Mesenchymal stem cell (in vitro differentiated cells and primary cell): ENCODE measurements at regions not wholly inside any gene's neighbourhood (a gene's known extent, or its start where the extent isn't known, plus 50 kb on each side); places are given as distances from the start of the nearest gene placed in this dataset.

Source experiments
- DNase-seq: peaks from one replicate; pipeline ENCODE4 v3.0.0-alpha.2; 2013
- H2AFZ ChIP-seq: one replicate; pipeline ENCODE4 v1.6.1; 2013; ENCODE audit warnings: low read depth, mild to moderate bottlenecking, control low read depth, inconsistent platforms, low read length, moderate library complexity
- H2AK5ac ChIP-seq: 2 replicates; pipeline ENCODE4 v1.6.1; 2013; ENCODE audit warnings: low read length, moderate library complexity, mild to moderate bottlenecking, inconsistent platforms; ENCODE audit not compliant: severe bottlenecking
- H2BK120ac ChIP-seq: one replicate; pipeline ENCODE4 v1.6.1; 2013; ENCODE audit warnings: low read depth, mild to moderate bottlenecking, inconsistent platforms, low read length, moderate library complexity
- H2BK12ac ChIP-seq, 2 experiments: one replicate each; pipeline ENCODE4 v1.6.1; 2013; ENCODE audit warnings: inconsistent platforms in 2 of 2, low read length in 2 of 2, mild to moderate bottlenecking in 2 of 2, moderate library complexity in 2 of 2, control low read depth in 1 of 2
- H2BK15ac ChIP-seq: one replicate; pipeline ENCODE4 v1.6.1; 2013; ENCODE audit warnings: mild to moderate bottlenecking, low read depth, inconsistent platforms; ENCODE audit not compliant: poor library complexity, severe bottlenecking
- H2BK5ac ChIP-seq: 2 replicates; pipeline ENCODE4 v1.6.1; 2013; ENCODE audit warnings: low read depth, mild to moderate bottlenecking, low read length, control low read depth, inconsistent platforms; ENCODE audit not compliant: poor library complexity, severe bottlenecking
- H3K14ac ChIP-seq, 2 experiments: one replicate each; pipeline ENCODE4 v1.6.1; 2013; ENCODE audit warnings: inconsistent platforms in 2 of 2, low read length in 2 of 2, control low read depth in 1 of 2, mild to moderate bottlenecking in 1 of 2, moderate library complexity in 1 of 2
- H3K18ac ChIP-seq, 2 experiments: one replicate each; pipeline ENCODE4 v1.6.1; 2013; ENCODE audit warnings: inconsistent platforms in 2 of 2, low read length in 2 of 2, control low read depth in 1 of 2, low read depth in 1 of 2, mild to moderate bottlenecking in 1 of 2
- H3K23ac ChIP-seq, 2 experiments: one replicate each; pipeline ENCODE4 v1.6.1; 2013; ENCODE audit warnings: inconsistent platforms in 2 of 2, low read length in 2 of 2, mild to moderate bottlenecking in 2 of 2, moderate library complexity in 2 of 2, control low read depth in 1 of 2
- H3K27ac ChIP-seq: 2 replicates; pipeline ENCODE4 v1.5.1; 2013; ENCODE audit warnings: mild to moderate bottlenecking, moderate library complexity, low read length, control low read depth, inconsistent platforms; ENCODE audit not compliant: poor library complexity, severe bottlenecking
- H3K27me3 ChIP-seq, 2 experiments: 2 replicates each; pipeline versions ENCODE4 v1.6.1 to v1.7.0; 2013; ENCODE audit warnings: low read length in 2 of 2, mild to moderate bottlenecking in 2 of 2, moderate library complexity in 2 of 2, control low read depth in 1 of 2, inconsistent platforms in 1 of 2; ENCODE audit not compliant: control insufficient read depth in 1 of 2, insufficient read depth in 1 of 2
- H3K36me3 ChIP-seq, 2 experiments: 2 replicates each; pipeline versions ENCODE4 v1.6.1 to v1.7.0; 2013; ENCODE audit warnings: low read length in 2 of 2, control low read depth in 1 of 2, inconsistent platforms in 1 of 2, low read depth in 1 of 2, mild to moderate bottlenecking in 1 of 2; ENCODE audit not compliant: insufficient read depth in 2 of 2, control insufficient read depth in 1 of 2
- H3K4ac ChIP-seq, 2 experiments: one replicate each; pipeline ENCODE4 v1.6.1; 2013; ENCODE audit warnings: inconsistent platforms in 2 of 2, low read length in 2 of 2, mild to moderate bottlenecking in 2 of 2, moderate library complexity in 2 of 2, control low read depth in 1 of 2, low read depth in 1 of 2
- H3K4me1 ChIP-seq: 2 replicates; pipeline ENCODE4 v1.6.1; 2013; ENCODE audit warnings: low read depth, low read length, control low read depth; ENCODE audit not compliant: control insufficient read depth, insufficient read depth
- H3K4me2 ChIP-seq: 2 replicates; pipeline ENCODE4 v1.6.1; 2013; ENCODE audit warnings: low read length, mild to moderate bottlenecking, inconsistent platforms; ENCODE audit not compliant: poor library complexity, severe bottlenecking
- H3K4me3 ChIP-seq, 2 experiments: 2 replicates each; pipeline versions ENCODE4 v1.5.1 to v1.7.0; 2013; ENCODE audit warnings: low read length in 2 of 2, mild to moderate bottlenecking in 2 of 2, control low read depth in 1 of 2, low read depth in 1 of 2; ENCODE audit not compliant: insufficient read depth in 1 of 2
- H3K79me1 ChIP-seq: replicated peaks from 2 replicates; pipeline ENCODE4 v1.6.1; 2013; ENCODE audit warnings: mild to moderate bottlenecking, control low read depth, low read length, inconsistent platforms; ENCODE audit not compliant: poor library complexity, severe bottlenecking
- H3K9ac ChIP-seq: 2 replicates; pipeline ENCODE4 v1.7.0; 2013; ENCODE audit warnings: mild to moderate bottlenecking, low read length, moderate library complexity
- H3K9me3 ChIP-seq: 2 replicates; pipeline ENCODE4 v1.7.0; 2013; ENCODE audit warnings: mild to moderate bottlenecking, low read length; ENCODE audit not compliant: control insufficient read depth
- H4K8ac ChIP-seq: one replicate; pipeline ENCODE4 v1.6.1; 2013; ENCODE audit warnings: inconsistent platforms, mild to moderate bottlenecking, low read length, moderate library complexity
- H4K91ac ChIP-seq: one replicate; pipeline ENCODE4 v1.6.1; 2013; ENCODE audit warnings: mild to moderate bottlenecking, low read length, inconsistent platforms
- WGBS: methylation state at CpG from one replicate; pipeline ENCODE4 v1.1.7; 2013; ENCODE audit warnings: mixed read lengths; 5-methylcytosine and 5-hydroxymethylcytosine counted together

- 46% methylated on average over 2 of the region's 2 CpGs for WGBS
- Histone ChIP-seq H3K36me3 (no peaks in the 10 kb centered on the region), H3K9me3 (no peaks in the 10 kb centered on the region), H3K27ac (no peak overlapping the region), H3K23ac (no peak overlapping the region), H2BK12ac (no peak overlapping the region), H2BK5ac (no peak overlapping the region), H2AFZ (no peak overlapping the region), H2AK5ac (no peak overlapping the region), H3K4me2 (no peak overlapping the region), H3K4me1 (no peaks in the 10 kb centered on the region), H3K9ac (no peak overlapping the region), H3K4ac (no peak overlapping the region), H4K91ac (no peak overlapping the region), H3K4me3 (no peak overlapping the region), H2BK120ac (no peak overlapping the region), H2BK15ac (no peak overlapping the region), H3K14ac (no peak overlapping the region), H3K27me3 (no peaks in the 10 kb centered on the region), H3K79me1 (no peaks in the 10 kb centered on the region), H4K8ac (no peak overlapping the region), H3K18ac (no peak overlapping the region)
- DNase-seq = no peak
These were observed 175.2 kb upstream of the GRIN2B start for GRCh38 chr12:14156606-14157005.

DNA sequence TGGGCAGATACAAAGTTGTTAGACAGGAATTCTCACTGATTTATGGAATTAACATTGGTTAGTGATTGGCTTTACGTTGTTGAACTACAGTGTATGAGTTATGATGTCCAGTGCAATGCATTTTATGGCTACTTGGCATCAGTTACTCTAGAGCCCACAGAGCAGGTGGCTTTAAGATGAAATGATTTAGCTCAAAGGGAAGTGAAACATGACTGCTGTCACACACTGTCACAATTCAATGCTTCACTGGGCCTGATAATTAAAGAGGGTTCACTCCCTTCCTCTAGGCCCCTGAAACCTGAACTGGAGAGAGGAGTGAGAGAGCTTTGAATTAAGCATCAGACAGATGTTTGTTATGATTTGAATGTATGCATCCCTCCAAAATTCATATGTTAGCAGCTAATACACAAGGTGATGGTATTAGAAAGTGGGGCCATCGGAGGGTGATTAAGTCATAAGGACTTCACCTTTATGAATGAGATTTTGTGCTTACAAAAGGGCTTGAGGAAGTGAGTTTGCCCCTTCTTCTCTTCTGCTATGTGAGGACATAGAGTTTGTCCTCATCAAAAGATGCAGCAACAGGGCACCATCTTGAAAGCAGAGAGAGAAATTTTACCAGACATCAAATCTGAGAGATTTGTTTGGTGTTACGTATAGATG lies 175.8 kb upstream of the GRIN2B start:
- WGBS = 85% methylated on average over 3 of the region's 3 CpGs
- Histone ChIP-seq H4K91ac (no peak overlapping the region), H3K9ac (no peak overlapping the region), H2BK5ac (no peak overlapping the region), H3K27me3 (no peaks in the 10 kb centered on the region), H2AK5ac (no peak overlapping the region), H3K27ac (no peak overlapping the region), H2BK120ac (no peak overlapping the region), H3K14ac (no peak overlapping the region), H2BK12ac (no peak overlapping the region), H3K23ac (no peak overlapping the region), H3K9me3 (no peaks in the 10 kb centered on the region), H3K18ac (no peak overlapping the region), H3K4me2 (no peak overlapping the region), H2BK15ac (no peak overlapping the region), H3K36me3 (no peaks in the 10 kb centered on the region), H3K4me3 (no peak overlapping the region), H4K8ac (no peak overlapping the region), H2AFZ (no peak overlapping the region), H3K79me1 (no peaks in the 10 kb centered on the region), H3K4ac (no peak overlapping the region), H3K4me1 (no peaks in the 10 kb centered on the region)
- DNase-seq = no peak

DNA sequence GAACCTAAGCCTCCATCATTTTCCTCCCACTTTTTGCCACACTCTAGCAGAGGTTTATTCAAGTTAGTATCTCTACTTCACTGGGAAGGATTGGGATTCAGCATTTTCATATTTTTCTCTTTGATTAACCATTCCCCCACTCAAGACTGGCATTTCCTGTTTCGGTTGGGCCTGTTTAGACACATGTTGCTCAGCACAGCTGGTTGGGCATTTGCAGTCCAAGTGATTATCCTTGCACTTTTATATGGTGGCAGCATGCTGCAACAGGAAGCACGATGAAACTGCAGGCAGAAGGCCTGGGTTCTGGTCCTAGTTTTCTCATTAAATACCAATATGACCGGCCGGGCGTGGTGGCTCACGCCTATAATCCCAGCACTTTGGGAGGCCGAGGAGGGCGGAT lies 182.9 kb upstream of the GRIN2B start:
- Histone ChIP-seq H4K91ac (no peak overlapping the region), H3K27ac (no peak overlapping the region), H3K4me2 (no peak overlapping the region), H2BK12ac (no peak overlapping the region), H3K27me3 (no peaks in the 10 kb centered on the region), H4K8ac (no peak overlapping the region), H3K36me3 (no peaks in the 10 kb centered on the region), H2BK5ac (no peak overlapping the region), H3K23ac (no peak overlapping the region), H3K4me3 (no peak overlapping the region), H2BK120ac (no peak overlapping the region), H3K79me1 (no peaks in the 10 kb centered on the region), H3K4me1 (no peaks in the 10 kb centered on the region), H2AK5ac (no peak overlapping the region), H3K9ac (no peak overlapping the region), H3K4ac (no peak overlapping the region), H3K18ac (no peak overlapping the region), H2AFZ (no peak overlapping the region), H3K14ac (no peak overlapping the region), H3K9me3 (no peaks in the 10 kb centered on the region), H2BK15ac (no peak overlapping the region)
- 90% methylated on average over 8 of the region's 8 CpGs for WGBS
- DNase-seq = no peak

GRCh38 chr12:14167005-14167628 lies 185.7 kb upstream of the GRIN2B start:
- Histone ChIP-seq H3K14ac (no peak overlapping the region), H2BK120ac (no peak overlapping the region), H3K4ac (no peak overlapping the region), H3K9ac (no peak overlapping the region), H3K27me3 (no peaks in the 10 kb centered on the region), H2BK12ac (no peak overlapping the region), H3K18ac (no peak overlapping the region), H3K23ac (no peak overlapping the region), H3K27ac (no peak overlapping the region), H3K4me2 (no peak overlapping the region), H4K8ac (no peak overlapping the region), H2BK15ac (no peak overlapping the region), H3K36me3 (no peaks in the 10 kb centered on the region), H2BK5ac (no peak overlapping the region), H2AFZ (no peak overlapping the region), H3K4me1 (no peaks in the 10 kb centered on the region), H3K4me3 (no peak overlapping the region), H4K91ac (no peak overlapping the region), H2AK5ac (no peak overlapping the region), H3K9me3 (no peaks in the 10 kb centered on the region), H3K79me1 (no peaks in the 10 kb centered on the region)
- WGBS = 15% methylated on average over 2 of the region's 4 CpGs
- peak; percentile 56 for DNase-seq
